IMR-90 (cell line): ENCODE measurements at regions not wholly inside any gene's neighbourhood (a gene's known extent, or its start where the extent isn't known, plus 50 kb on each side); places are given as distances from the start of the nearest gene placed in this dataset.

Source experiments
- BHLHE40 ChIP-seq: fragments of 150-350 bp; IDR thresholded peaks from 2 replicates; pipeline ENCODE4 v1.6.1; 2016; ENCODE audit warnings: mild to moderate bottlenecking, low read depth, low read length
- CEBPB ChIP-seq: IDR thresholded peaks from 2 replicates; pipeline ENCODE4 v1.6.1; 2012; ENCODE audit warnings: low read depth, low read length, improper control_type of control experiment
- CTCF ChIP-seq: conservative IDR thresholded peaks from 2 replicates; pipeline ENCODE4 v1.5.1; 2012; ENCODE audit warnings: mild to moderate bottlenecking, low read depth, low read length, improper control_type of control experiment
- ELK1 ChIP-seq: fragments of 150-350 bp; IDR thresholded peaks from 2 replicates; pipeline ENCODE4 v1.6.1; 2016; ENCODE audit warnings: low read depth, mild to moderate bottlenecking, low read length, moderate library complexity, borderline replicate concordance
- FOS ChIP-seq: fragments of 150-350 bp; IDR thresholded peaks from 2 replicates; pipeline ENCODE4 v1.6.1; 2016; ENCODE audit warnings: low read depth, low read length
- MAZ ChIP-seq: IDR thresholded peaks from 2 replicates; pipeline ENCODE4 v1.6.1; 2012; ENCODE audit warnings: low read depth, mild to moderate bottlenecking, low read length, improper control_type of control experiment, moderate library complexity, borderline replicate concordance
- MXI1 ChIP-seq: IDR thresholded peaks from 2 replicates; pipeline ENCODE4 v1.6.1; 2012; ENCODE audit warnings: low read depth, mild to moderate bottlenecking, low read length, moderate library complexity, borderline replicate concordance
- NFE2L2 ChIP-seq: fragments of 150-350 bp; IDR thresholded peaks from 2 replicates; pipeline ENCODE4 v1.6.1; 2016; ENCODE audit warnings: low read depth, mild to moderate bottlenecking, low read length
- POLR2A ChIP-seq: IDR thresholded peaks from 2 replicates; pipeline ENCODE4 v1.6.1; 2012; ENCODE audit warnings: mild to moderate bottlenecking, low read depth, low read length

- no peak for TF ChIP-seq BHLHE40
- TF ChIP-seq NFE2L2, result no peak
- no peak for TF ChIP-seq CTCF
- no peak for TF ChIP-seq POLR2A
- TF ChIP-seq MAZ, result no peak
- no peak for TF ChIP-seq CEBPB
- TF ChIP-seq FOS, result no peak
- no peak for TF ChIP-seq ELK1
- no peak for TF ChIP-seq MXI1
Observed at GRCh38 chr11:15493066-15493465, 378.3 kb downstream of the INSC start.
